ENCODE measurements at regions not wholly inside any gene's neighbourhood (a gene's known extent, or its start where the extent isn't known, plus 50 kb on each side); places are given as distances from the start of the nearest gene placed in this dataset.

GRCh38 chr6:98516866-98517265 is 317.5 kb upstream of the POU3F2 start:
- H3K4me3 Mint-ChIP-seq: no peak overlapping the region
- H3K27ac Mint-ChIP-seq: no peak overlapping the region
- no peaks in the 10 kb centered on the region for H3K36me3 Mint-ChIP-seq
- DNase-seq (ENCODE audit: extremely low spot score, unreplicated experiment): no peak
- no peaks in the 10 kb centered on the region for H3K4me1 Mint-ChIP-seq (ENCODE audit: unreplicated experiment)
- no peaks in the 10 kb centered on the region for H3K27me3 Mint-ChIP-seq
- TF ChIP-seq CTCF (conservative IDR thresholded peaks at IDR 0.05): no peak
- no peaks in the 10 kb centered on the region for H3K9me3 Mint-ChIP-seq

GRCh38 chr6:98525860-98526259 is 308.5 kb upstream of the POU3F2 start:
- no peak for TF ChIP-seq CTCF (conservative IDR thresholded peaks at IDR 0.05)
- Mint-ChIP-seq H3K27me3 (peaks cover 15% of the 10 kb centered on the region), H3K9me3 (no peaks in the 10 kb centered on the region), H3K4me1 (ENCODE audit: unreplicated experiment) (peaks cover 3% of the 10 kb centered on the region), H3K27ac (no peak overlapping the region), H3K4me3 (no peak overlapping the region), H3K36me3 (no peaks in the 10 kb centered on the region)
- no peak for DNase-seq (ENCODE audit: extremely low spot score, unreplicated experiment)

GRCh38 chr6:98526465-98526864 is 307.9 kb upstream of the POU3F2 start:
- Mint-ChIP-seq H3K36me3 (no peaks in the 10 kb centered on the region), H3K4me3 (no peak overlapping the region), H3K9me3 (no peaks in the 10 kb centered on the region), H3K4me1 (ENCODE audit: unreplicated experiment) (peaks cover 3% of the 10 kb centered on the region), H3K27me3 (peaks cover 15% of the 10 kb centered on the region), H3K27ac (no peak overlapping the region)
- no peak for DNase-seq (ENCODE audit: extremely low spot score, unreplicated experiment)
- TF ChIP-seq CTCF (conservative IDR thresholded peaks at IDR 0.05): no peak

- peaks cover 15% of the 10 kb centered on the region for H3K27me3 Mint-ChIP-seq
- H3K27ac Mint-ChIP-seq: no peak overlapping the region
- H3K4me1 Mint-ChIP-seq (ENCODE audit: unreplicated experiment): peaks cover 3% of the 10 kb centered on the region
- H3K9me3 Mint-ChIP-seq: no peaks in the 10 kb centered on the region
- TF ChIP-seq CTCF (conservative IDR thresholded peaks at IDR 0.05): no peak
- no peak overlapping the region for H3K4me3 Mint-ChIP-seq
- DNase-seq (ENCODE audit: extremely low spot score, unreplicated experiment): no peak
- H3K36me3 Mint-ChIP-seq: no peaks in the 10 kb centered on the region
Measured at GRCh38 chr6:98529364-98529763, 305.0 kb upstream of the POU3F2 start.

GRCh38 chr6:98530732-98531131 is 303.6 kb upstream of the POU3F2 start:
- Mint-ChIP-seq H3K4me3 (no peak overlapping the region), H3K36me3 (no peaks in the 10 kb centered on the region), H3K27ac (no peak overlapping the region), H3K27me3 (peaks cover 20% of the 10 kb centered on the region), H3K4me1 (ENCODE audit: unreplicated experiment) (peaks cover 1% of the 10 kb centered on the region), H3K9me3 (no peaks in the 10 kb centered on the region)
- no peak for TF ChIP-seq CTCF (conservative IDR thresholded peaks at IDR 0.05)
- no peak for DNase-seq (ENCODE audit: extremely low spot score, unreplicated experiment)

- DNase-seq (ENCODE audit: extremely low spot score, unreplicated experiment): no peak
- no peak for TF ChIP-seq CTCF (conservative IDR thresholded peaks at IDR 0.05)
- H3K36me3 Mint-ChIP-seq: no peaks in the 10 kb centered on the region
- H3K4me3 Mint-ChIP-seq: no peak overlapping the region
- H3K4me1 Mint-ChIP-seq (ENCODE audit: unreplicated experiment): no peaks in the 10 kb centered on the region
- H3K27ac Mint-ChIP-seq: no peak overlapping the region
- peaks cover 12% of the 10 kb centered on the region for H3K27me3 Mint-ChIP-seq
- H3K9me3 Mint-ChIP-seq: no peaks in the 10 kb centered on the region
Measured at GRCh38 chr6:98532004-98532403, 302.4 kb upstream of the POU3F2 start.

Data from type B pancreatic cell (in vitro differentiated cells).